HT-29 (cell line): ENCODE measurements at regions not wholly inside any gene's neighbourhood (a gene's known extent, or its start where the extent isn't known, plus 50 kb on each side); places are given as distances from the start of the nearest gene placed in this dataset.
"Not testable (repeated sequence)": the region's sequence is repeated elsewhere in the genome, so short reads cannot be mapped to it uniquely, and the experiment has no call there.

ENCODE experiments used
- DNase-seq: peaks from one replicate; pipeline ENCODE4 v3.0.0-alpha.2; 2015; ENCODE audit warnings: low spot score

DNA sequence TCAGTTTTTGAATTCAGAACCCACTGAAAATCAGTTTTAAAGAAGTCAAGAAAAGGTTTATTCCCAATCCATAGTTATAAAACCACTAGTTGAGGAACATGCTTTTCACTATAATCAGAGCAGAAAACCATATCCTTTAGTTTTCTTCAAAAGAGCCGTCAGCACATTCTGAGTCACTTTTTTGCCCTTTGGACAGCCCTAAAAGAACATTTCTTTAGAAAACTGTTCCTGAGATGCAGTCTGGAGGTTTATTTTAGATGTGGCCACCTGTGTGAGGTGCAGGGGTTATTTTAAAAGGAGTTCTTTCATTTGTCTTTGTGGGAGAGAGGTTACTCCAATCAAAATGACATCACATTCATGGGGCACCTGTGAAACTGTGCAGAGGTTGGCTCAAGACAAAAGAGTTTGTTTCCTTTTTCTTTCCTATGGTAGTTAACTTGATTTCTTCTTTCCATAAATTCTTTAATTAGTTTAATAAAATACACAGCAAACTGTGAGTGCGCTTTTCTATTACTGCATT, 221.6 kb upstream of the RPS23 start:
- no peak for DNase-seq

- no peak for DNase-seq
These were observed 219.1 kb upstream of the RPS23 start for GRCh38 chr5:82497242-82497641.

DNA sequence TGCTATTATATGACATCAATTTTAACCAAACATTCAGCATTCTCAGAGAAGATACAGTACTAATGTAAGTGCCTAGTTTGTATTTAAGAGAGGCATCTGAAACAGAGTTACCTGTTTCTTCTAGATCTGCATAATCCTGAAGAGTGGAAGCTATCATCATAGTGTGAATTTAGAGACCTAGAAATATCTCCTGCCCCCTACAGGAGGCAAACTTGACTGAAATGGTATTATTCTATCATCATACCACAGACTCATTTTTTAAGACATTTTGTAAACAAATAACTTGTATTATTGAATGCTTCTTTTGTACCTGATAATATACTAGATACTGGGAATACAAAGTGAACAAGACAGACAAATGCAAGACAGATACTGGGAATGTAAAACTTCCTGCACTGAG, 216.8 kb upstream of the RPS23 start:
- DNase-seq: no peak

DNA sequence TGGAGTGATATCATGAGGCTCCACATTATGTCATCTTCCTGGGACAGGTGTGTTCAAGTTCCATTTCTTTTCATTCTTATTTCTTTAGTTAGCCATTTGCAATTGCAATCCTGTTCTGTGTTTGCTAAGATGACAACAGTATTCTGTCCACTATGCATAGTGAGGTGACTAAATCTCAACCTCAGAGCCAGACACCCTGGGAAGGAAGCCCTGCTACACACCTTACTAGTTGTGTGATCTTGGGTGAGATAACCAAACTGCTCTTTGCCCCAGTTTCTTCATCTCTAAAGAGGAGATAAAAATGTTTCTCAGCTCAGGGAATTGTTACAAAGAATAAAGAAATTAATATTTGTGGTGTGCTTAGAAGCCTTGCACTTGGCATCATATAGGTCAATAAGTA, 215.1 kb upstream of the RPS23 start:
- no peak for DNase-seq

- DNase-seq: no peak
These were observed 213.2 kb upstream of the RPS23 start for GRCh38 chr5:82491397-82491796.

- DNase-seq: no peak
These were observed 211.5 kb upstream of the RPS23 start for GRCh38 chr5:82489683-82490082.

- DNase-seq: no peak
These were observed 209.0 kb upstream of the RPS23 start for GRCh38 chr5:82487131-82487530.

- DNase-seq: no peak
These were observed 202.2 kb upstream of the RPS23 start for GRCh38 chr5:82480331-82480730.

DNA sequence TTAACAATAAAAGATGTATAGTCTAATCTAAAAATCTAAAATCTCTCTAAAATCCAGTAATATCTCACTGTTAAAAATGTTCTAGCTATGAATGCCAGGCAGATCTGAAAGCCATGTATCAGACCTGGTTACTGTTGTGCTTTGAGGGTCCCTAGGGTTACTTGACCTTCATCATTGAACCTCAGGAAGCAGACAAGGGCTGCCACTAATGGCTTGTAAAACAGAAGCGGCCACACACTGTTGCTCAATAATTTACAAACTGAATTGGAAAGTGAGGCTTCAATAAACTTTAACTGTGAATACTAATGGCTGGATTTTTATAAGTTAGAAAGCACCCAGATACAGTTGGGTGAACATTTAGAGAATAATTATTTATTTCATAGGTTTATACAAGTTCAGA, 198.0 kb upstream of the RPS23 start:
- DNase-seq: no peak

GRCh38 chr5:82473262-82473661, 195.1 kb upstream of the RPS23 start:
- no peak for DNase-seq

DNA sequence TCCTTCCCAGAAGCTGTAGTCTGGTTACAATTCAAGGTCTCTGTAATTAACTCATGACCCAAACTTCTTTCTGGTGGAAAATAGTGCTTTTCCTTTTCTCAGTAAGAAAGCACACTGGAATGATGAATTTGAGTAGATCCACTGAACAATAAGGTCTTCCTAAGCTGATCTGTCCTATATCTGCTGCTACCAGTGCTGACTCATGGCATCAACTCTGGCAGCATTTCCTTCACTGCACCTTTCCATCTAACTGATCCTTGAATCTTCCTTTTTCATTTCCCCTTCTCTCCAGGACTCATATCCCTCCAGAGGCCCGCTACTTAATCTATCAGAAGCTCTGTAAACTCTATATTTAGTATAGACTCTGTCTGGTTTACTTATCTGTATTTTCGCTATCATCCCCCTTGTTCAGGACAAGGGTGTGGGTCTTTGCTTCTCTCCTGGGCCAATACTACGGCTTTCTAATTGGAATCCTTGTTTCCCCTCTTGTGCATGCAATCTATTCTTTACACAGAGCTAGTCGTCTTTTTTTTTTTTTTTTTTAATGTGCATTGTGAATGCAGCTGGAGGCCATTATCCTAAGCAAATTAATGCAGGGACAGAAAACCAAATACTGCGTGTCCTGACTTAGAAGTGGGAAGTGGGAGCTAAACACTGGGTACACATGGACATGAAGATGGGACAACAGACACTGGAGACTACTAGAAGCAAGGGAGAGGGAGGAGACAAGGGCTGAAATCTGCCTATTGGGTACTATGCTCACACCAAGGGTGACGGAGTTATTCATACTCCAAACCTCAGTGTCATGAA, 192.2 kb upstream of the RPS23 start:
- no peak for DNase-seq

- no peak for DNase-seq
These were observed 188.9 kb upstream of the RPS23 start for GRCh38 chr5:82466986-82467561.

DNA sequence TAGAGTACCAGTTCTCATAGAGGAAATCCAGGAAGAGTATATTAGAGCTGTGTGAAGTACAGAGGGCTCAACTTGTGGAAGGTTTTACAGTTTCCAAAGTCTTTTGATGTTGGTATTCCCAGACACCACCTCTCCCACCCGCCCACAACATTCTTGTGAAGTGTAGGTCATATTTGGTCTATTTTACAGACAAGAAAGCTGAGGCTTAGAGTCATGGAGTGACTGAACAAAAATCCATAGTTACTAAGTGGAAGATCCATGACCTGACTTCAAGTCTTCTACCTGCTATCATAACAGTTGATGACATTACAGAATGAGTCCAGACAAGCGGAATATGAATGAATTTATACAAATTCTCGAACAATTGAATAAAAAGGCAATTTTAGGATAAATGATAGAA, 187.1 kb upstream of the RPS23 start:
- no peak for DNase-seq

GRCh38 chr5:82459626-82460025, 181.5 kb upstream of the RPS23 start:
- DNase-seq: no peak

- not testable (repeated sequence) for DNase-seq
These were observed 177.2 kb upstream of the RPS23 start for GRCh38 chr5:82455317-82455716.

GRCh38 chr5:82448374-82448773, 170.2 kb upstream of the RPS23 start:
- DNase-seq: no peak

- DNase-seq: no peak
These were observed 169.8 kb upstream of the RPS23 start for GRCh38 chr5:82447913-82448312.

DNA sequence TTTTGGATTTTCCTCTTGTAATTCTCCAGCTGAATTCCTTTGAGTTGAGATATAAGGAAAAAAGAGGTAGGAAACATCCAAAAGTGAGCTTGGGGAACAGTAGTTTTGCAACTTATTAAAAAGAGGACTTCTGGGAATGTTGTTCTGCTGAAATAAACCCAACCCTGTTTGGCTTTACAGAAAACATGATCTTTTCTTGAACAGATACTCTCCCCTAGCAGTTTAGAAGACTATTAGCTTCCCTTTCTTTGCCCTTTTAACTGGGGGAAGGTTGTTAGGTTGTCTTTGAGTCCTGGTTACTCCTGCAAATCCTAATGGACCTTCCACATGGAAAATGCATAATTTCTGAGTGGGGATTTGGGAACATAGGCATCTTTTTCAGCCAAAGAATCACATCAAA, 168.7 kb upstream of the RPS23 start:
- no peak for DNase-seq

GRCh38 chr5:82445726-82446335, 167.7 kb upstream of the RPS23 start:
- DNase-seq: no peak

- no peak for DNase-seq
These were observed 161.7 kb upstream of the RPS23 start for GRCh38 chr5:82439750-82440445.

DNA sequence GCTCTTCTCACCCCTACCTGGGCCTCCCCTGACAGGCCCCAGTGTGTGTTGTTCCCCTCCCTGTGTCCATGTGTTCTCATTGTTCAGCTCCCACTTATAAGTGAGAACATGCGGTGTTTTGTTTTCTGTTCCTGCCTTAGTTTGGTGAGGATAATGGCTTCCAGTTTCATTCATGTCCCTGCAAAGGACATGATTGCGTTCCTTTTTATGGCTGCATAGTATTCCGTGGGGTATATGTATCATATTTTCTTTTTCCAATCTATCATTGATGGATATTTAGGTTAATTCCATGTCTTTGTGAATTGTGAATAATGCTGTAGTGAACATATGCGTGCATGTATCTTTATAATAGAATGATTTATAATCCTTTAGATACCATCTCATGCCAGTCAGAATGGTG, 159.4 kb upstream of the RPS23 start:
- not testable (repeated sequence) for DNase-seq

- no peak for DNase-seq
These were observed 158.1 kb upstream of the RPS23 start for GRCh38 chr5:82436291-82436690.
